HepG2 (cell line): ENCODE measurements at regions not wholly inside any gene's neighbourhood (a gene's known extent, or its start where the extent isn't known, plus 50 kb on each side); places are given as distances from the start of the nearest gene placed in this dataset.

ENCODE experiments used
- ATAC-seq: fragments of 200-7000 bp; cut with Tn5 transposase; 3 replicates; pipeline ENCODE4 v1.9.1; 2020; ENCODE audit warnings: mild to moderate bottlenecking, moderate library complexity
- BruUV-seq: library from RNA; stranded (reverse); fragments of 400-500 nt; replicated peaks from 2 replicates; lab custom pipeline; 2021; lab: Mats Ljungman, UMichigan
- CTCF ChIA-PET: fragments of 300-600 bp; formaldehyde crosslinking; extraction: SDS; loops from one replicate; lab custom pipeline; 2021; ENCODE audit warnings: low total read pairs, inconsistent platforms, low intra/inter-chr PET ratio; lab: Yijun Ruan, JAX
- POLR2A ChIA-PET: fragments of 350-600 bp; sonication (Branson Sonifier 250); formaldehyde crosslinking; loops from one replicate; lab custom pipeline; 2020; ENCODE audit warnings: antibody characterized with exemption, inconsistent platforms; lab: Yijun Ruan, JAX
- DNase-seq: peaks from one replicate; pipeline ENCODE4 v3.0.0-alpha.2; 2015; ENCODE audit warnings: low spot score
- FAIRE-seq: peaks from 3 replicates; lab custom pipeline; 2011; peaks lifted over from hg19 to GRCh38; lab: Jason Lieb, UNC
- H2AFZ ChIP-seq: one replicate; pipeline ENCODE4 v1.6.1; 2011; ENCODE audit warnings: low read length, inconsistent platforms
- H3K27ac ChIP-seq: fragments of 300-600 bp; 3 replicates; pipeline ENCODE4 v1.8.0; 2011; ENCODE audit warnings: mixed run types, mild to moderate bottlenecking, mixed read lengths, low read length, inconsistent platforms; ENCODE audit not compliant: insufficient read depth; ENCODE audit errors: extremely low read length
- H3K27me3 ChIP-seq, 2 experiments: fragments of 200-600 bp in 1 of 2; 2 replicates in 1 of 2; 3 replicates in 1 of 2; pipeline versions ENCODE4 v1.6.0 to v1.8.0; 2011; ENCODE audit warnings: low read length in 2 of 2, mild to moderate bottlenecking in 2 of 2, moderate library complexity in 2 of 2, inconsistent platforms in 1 of 2; ENCODE audit not compliant: insufficient read depth in 2 of 2, control insufficient read depth in 1 of 2
- H3K36me3 ChIP-seq, 2 experiments: fragments of 200-600 bp in 1 of 2; replicated peaks in 1 of 2; 2 replicates in 1 of 2; 3 replicates in 1 of 2; pipeline versions ENCODE4 v1.5.1 to v1.8.0; 2011; ENCODE audit warnings: low read length in 2 of 2, inconsistent platforms in 1 of 2; ENCODE audit not compliant: insufficient read depth in 2 of 2, control insufficient read depth in 1 of 2
- H3K4me1 ChIP-seq: 2 replicates; pipeline ENCODE4 v1.5.1; 2012; ENCODE audit warnings: low read length, inconsistent platforms; ENCODE audit not compliant: insufficient read depth
- H3K4me2 ChIP-seq: 2 replicates; pipeline ENCODE4 v1.6.0; 2011; ENCODE audit warnings: low read depth, low read length, inconsistent platforms
- H3K4me3 ChIP-seq, 3 experiments: fragments of 200-600 bp in 1 of 3; sonication (generic), shearing (Covaris generic) in 1 of 3; replicated peaks in 1 of 3; 2 replicates each; pipeline ENCODE4 v1.5.1; 2011 to 2016; ENCODE audit warnings: low read length in 3 of 3, inconsistent platforms in 2 of 3, low read depth in 2 of 3, mild to moderate bottlenecking in 2 of 3, control low read depth in 1 of 3, mixed read lengths in 1 of 3; ENCODE audit not compliant: insufficient read depth in 1 of 3
- H3K79me2 ChIP-seq: one replicate; pipeline ENCODE4 v1.6.1; 2011; ENCODE audit warnings: low read length, inconsistent platforms; ENCODE audit not compliant: insufficient read depth
- H3K9ac ChIP-seq: 2 replicates; pipeline ENCODE4 v1.6.0; 2011; ENCODE audit warnings: mild to moderate bottlenecking, low read depth, low read length, inconsistent platforms; ENCODE audit not compliant: insufficient read depth
- H3K9me3 ChIP-seq: 2 replicates; pipeline ENCODE4 v1.5.1; 2012; ENCODE audit warnings: mild to moderate bottlenecking, low read length
- H4K20me1 ChIP-seq: 2 replicates; pipeline ENCODE4 v1.6.0; 2011; ENCODE audit warnings: inconsistent platforms, mild to moderate bottlenecking, low read length, moderate library complexity; ENCODE audit not compliant: insufficient read depth
- HNF4G ChIP-seq, 2 experiments: sonication (generic) in 1 of 2; formaldehyde crosslinking in 1 of 2; IDR thresholded peaks; 2 replicates each; pipeline versions ENCODE4 v1.4.0 to v1.6.1; 2011 to 2020; ENCODE audit warnings: borderline replicate concordance in 2 of 2, low read depth in 2 of 2, mild to moderate bottlenecking in 2 of 2, low read length in 1 of 2, missing genetic modification reagents in 1 of 2, moderate library complexity in 1 of 2
- ZNF20 ChIP-seq: sonication (generic); formaldehyde crosslinking; IDR thresholded peaks from 2 replicates; pipeline ENCODE4 v1.4.0; 2020; ENCODE audit warnings: mild to moderate bottlenecking, moderate library complexity, missing genetic modification reagents
- ZNF333 ChIP-seq: sonication (generic); formaldehyde crosslinking; IDR thresholded peaks from 2 replicates; pipeline ENCODE4 v1.4.0; 2020; ENCODE audit warnings: mild to moderate bottlenecking, missing genetic modification reagents, borderline replicate concordance
- ZNF768 ChIP-seq: sonication (generic); formaldehyde crosslinking; IDR thresholded peaks from 2 replicates; pipeline ENCODE4 v1.4.0; 2020; ENCODE audit warnings: missing genetic modification reagents
- WGBS: methylation state at CpG from one replicate; pipeline ENCODE4 v1.1.6; 2017; ENCODE audit warnings: low lambda C conversion rate; 5-methylcytosine and 5-hydroxymethylcytosine counted together
- in situ Hi-C: cut with HindIII; loops from 2 replicates; pipeline ENCODE4 v1.10.0; 2017; ENCODE audit warnings: low pct_unique_long_range_greater_than_20kb; ENCODE audit not compliant: extremely low pct_ligation_motif_present
- intact Hi-C: fragments of 100-400 bp; cut with micrococcal nuclease; formaldehyde crosslinking; loops from one replicate; pipeline ENCODE4 v1.10.0; 2022; ENCODE audit not compliant: unreplicated experiment
- TF ChIP-seq, protein P1 (sequence below): sonication (generic); formaldehyde crosslinking; IDR thresholded peaks from 2 replicates; pipeline ENCODE4 v1.4.0; 2020; ENCODE audit warnings: mild to moderate bottlenecking, missing genetic modification reagents

GRCh38 chr2:15784886-15785801 is 155.2 kb upstream of the MYCN start (continued):
- no peak for TF ChIP-seq ZNF333 (CRISPR knock-in tag)

GRCh38 chr2:15786003-15786654 is 154.2 kb upstream of the MYCN start:
- H3K4me2 ChIP-seq = no peak overlapping the region
- no peak for DNase-seq
- TF ChIP-seq, protein P1, sequence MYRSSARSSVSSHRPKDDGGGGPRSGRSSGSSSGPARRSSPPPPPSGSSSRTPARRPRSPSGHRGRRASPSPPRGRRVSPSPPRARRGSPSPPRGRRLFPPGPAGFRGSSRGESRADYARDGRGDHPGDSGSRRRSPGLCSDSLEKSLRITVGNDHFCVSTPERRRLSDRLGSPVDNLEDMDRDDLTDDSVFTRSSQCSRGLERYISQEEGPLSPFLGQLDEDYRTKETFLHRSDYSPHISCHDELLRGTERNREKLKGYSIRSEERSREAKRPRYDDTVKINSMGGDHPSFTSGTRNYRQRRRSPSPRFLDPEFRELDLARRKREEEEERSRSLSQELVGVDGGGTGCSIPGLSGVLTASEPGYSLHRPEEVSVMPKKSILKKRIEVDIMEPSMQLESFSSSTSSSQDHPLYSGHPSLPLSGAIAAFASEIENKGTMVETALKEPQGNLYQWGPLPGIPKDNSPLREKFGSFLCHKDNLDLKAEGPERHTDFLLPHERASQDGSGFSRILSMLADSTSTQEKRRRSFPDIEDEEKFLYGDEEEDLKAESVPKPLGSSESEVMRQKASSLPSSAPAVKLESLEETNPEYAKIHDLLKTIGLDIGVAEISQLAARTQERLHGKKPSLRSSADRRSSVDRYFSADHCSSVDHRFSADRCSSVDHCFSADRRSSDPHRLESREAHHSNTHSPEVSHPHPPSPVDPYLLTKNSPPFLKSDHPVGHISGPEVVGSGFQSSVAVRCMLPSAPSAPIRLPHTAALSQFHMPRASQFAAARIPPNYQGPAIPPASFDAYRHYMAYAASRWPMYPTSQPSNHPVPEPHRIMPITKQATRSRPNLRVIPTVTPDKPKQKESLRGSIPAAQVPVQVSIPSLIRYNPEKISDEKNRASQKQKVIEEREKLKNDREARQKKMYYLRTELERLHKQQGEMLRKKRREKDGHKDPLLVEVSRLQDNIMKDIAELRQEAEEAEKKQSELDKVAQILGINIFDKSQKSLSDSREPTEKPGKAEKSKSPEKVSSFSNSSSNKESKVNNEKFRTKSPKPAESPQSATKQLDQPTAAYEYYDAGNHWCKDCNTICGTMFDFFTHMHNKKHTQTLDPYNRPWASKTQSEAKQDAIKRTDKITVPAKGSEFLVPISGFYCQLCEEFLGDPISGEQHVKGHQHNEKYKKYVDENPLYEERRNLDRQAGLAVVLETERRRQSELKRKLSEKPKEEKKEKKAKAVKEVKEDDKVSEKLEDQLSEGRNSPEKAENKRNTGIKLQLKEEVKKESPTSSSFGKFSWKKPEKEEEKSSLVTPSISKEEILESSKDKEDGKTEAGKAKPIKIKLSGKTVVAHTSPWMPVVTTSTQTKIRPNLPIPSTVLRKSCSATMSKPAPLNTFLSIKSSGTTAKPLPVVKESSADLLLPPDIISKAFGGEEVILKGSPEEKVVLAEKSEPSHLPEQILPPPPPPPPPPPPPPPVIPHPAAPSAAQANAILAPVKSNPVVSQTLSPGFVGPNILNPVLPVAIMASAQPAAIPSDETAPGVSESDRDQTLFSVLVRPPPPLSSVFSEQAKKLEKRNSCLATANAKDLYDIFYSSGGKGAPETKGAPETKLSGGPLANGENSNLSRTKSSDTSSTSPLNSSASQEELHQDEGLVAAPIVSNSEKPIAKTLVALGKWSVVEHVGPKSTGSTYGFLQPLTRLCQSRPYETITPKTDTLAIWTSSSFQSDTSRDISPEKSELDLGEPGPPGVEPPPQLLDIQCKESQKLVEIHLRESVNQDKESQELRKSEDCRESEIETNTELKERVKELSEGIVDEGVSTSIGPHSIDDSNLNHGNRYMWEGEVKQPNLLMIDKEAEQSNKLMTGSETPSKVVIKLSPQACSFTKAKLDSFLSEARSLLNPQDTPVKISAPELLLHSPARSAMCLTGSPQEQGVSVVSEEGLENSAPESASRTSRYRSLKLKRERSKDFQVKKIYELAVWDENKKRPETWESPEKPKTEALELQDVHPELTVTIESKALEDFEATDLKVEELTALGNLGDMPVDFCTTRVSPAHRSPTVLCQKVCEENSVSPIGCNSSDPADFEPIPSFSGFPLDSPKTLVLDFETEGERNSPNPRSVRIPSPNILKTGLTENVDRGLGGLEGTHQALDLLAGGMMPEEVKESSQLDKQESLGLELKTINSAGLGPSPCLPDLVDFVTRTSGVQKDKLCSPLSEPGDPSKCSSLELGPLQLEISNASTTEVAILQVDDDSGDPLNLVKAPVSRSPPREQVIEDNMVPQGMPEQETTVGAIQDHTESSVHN (CRISPR knock-in tag) = no peak
- TF ChIP-seq ZNF768 (peak; percentile 88), ZNF20 (no peak), HNF4G (IDR thresholded peaks at IDR 0.05; ENCODE audit: borderline replicate concordance, low read depth, low read length) (no peak), HNF4G (CRISPR knock-in tag; IDR thresholded peaks at IDR 0.05; ENCODE audit: borderline replicate concordance, low read depth) (no peak)
- no peak for ATAC-seq
- no peaks in the 10 kb centered on the region for H3K36me3 ChIP-seq
- in situ Hi-C loops = no loop called here
- intact Hi-C loops = no loop called here
- no peaks in the 10 kb centered on the region for H3K79me2 ChIP-seq
- no peak for FAIRE-seq
- no peak overlapping the region for H3K4me3 ChIP-seq
- H3K9ac ChIP-seq = no peak overlapping the region
- no TSS peak for BruUV-seq
- no peak overlapping the region for H2AFZ ChIP-seq
- H3K4me1 ChIP-seq = peaks cover 21% of the 10 kb centered on the region
- H4K20me1 ChIP-seq = peaks cover 7% of the 10 kb centered on the region
- ChIA-PET POLR2A (no interaction called here), CTCF (no interaction called here)
- H3K27ac ChIP-seq = no peak overlapping the region
- peaks cover 2 to 51% of the 10 kb centered on the region in 2 experiments; a peak in 3 of 5 replicates for H3K27me3 ChIP-seq
- WGBS = 48% methylated on average over 11 of the region's 11 CpGs
- H3K9me3 ChIP-seq = no peaks in the 10 kb centered on the region
